ENCODE measurements at regions not wholly inside any gene's neighbourhood (a gene's known extent, or its start where the extent isn't known, plus 50 kb on each side); places are given as distances from the start of the nearest gene placed in this dataset.
A peak's percentile ranks its signal among the peaks of the same experiment; 100 is the strongest.

GRCh38 chr2:151032741-151033191, 228.9 kb downstream of the RBM43 start:
- intact Hi-C loops (cut with DNase I, micrococcal nuclease), result no loop called here
- no peak for TF ChIP-seq CTCF (IDR thresholded peaks at IDR 0.05)
- no peaks in the 10 kb centered on the region for H3K9me3 ChIP-seq
- no peaks in the 10 kb centered on the region for H3K36me3 ChIP-seq (ENCODE audit: low read depth)
- no peaks in the 10 kb centered on the region for H3K4me1 ChIP-seq (ENCODE audit: low read depth)
- DNase-seq, result no peak
- no peak overlapping the region for H3K4me3 ChIP-seq
- ATAC-seq, result peak; percentile 14

GRCh38 chr2:151030663-151031230, 230.9 kb downstream of the RBM43 start:
- TF ChIP-seq CTCF (IDR thresholded peaks at IDR 0.05), result no peak
- no peaks in the 10 kb centered on the region for H3K36me3 ChIP-seq (ENCODE audit: low read depth)
- ATAC-seq (no peak), DNase-seq (no peak)
- intact Hi-C loops (cut with DNase I, micrococcal nuclease), result no loop called here
- no peaks in the 10 kb centered on the region for H3K4me1 ChIP-seq (ENCODE audit: low read depth)
- H3K4me3 ChIP-seq, result no peak overlapping the region
- no peaks in the 10 kb centered on the region for H3K9me3 ChIP-seq

GRCh38 chr2:151029406-151030157, 232.1 kb downstream of the RBM43 start:
- no peak for TF ChIP-seq CTCF (IDR thresholded peaks at IDR 0.05)
- no peak for ATAC-seq
- intact Hi-C loops (cut with DNase I, micrococcal nuclease), result no loop called here

GRCh38 chr2:151028691-151029176, 232.9 kb downstream of the RBM43 start:
- intact Hi-C loops (cut with DNase I, micrococcal nuclease), result no loop called here
- Histone ChIP-seq H3K36me3 (ENCODE audit: low read depth) (no peaks in the 10 kb centered on the region), H3K4me3 (no peak overlapping the region), H3K4me1 (ENCODE audit: low read depth) (no peaks in the 10 kb centered on the region), H3K9me3 (no peaks in the 10 kb centered on the region)
- ATAC-seq (no peak), DNase-seq (no peak)
- no peak for TF ChIP-seq CTCF (IDR thresholded peaks at IDR 0.05)

More at GRCh38 chr2:151029406-151030157, 232.1 kb downstream of the RBM43 start:
- DNase-seq, result no peak
- Histone ChIP-seq H3K4me1 (ENCODE audit: low read depth) (no peaks in the 10 kb centered on the region), H3K9me3 (no peaks in the 10 kb centered on the region), H3K36me3 (ENCODE audit: low read depth) (no peaks in the 10 kb centered on the region), H3K4me3 (no peak overlapping the region)

- intact Hi-C loops (cut with DNase I, micrococcal nuclease), result no loop called here
- Histone ChIP-seq H3K4me3 (no peak overlapping the region), H3K9me3 (no peaks in the 10 kb centered on the region), H3K36me3 (ENCODE audit: low read depth) (no peaks in the 10 kb centered on the region), H3K4me1 (ENCODE audit: low read depth) (no peaks in the 10 kb centered on the region)
- ATAC-seq, result no peak
- DNase-seq, result no peak
- no peak for TF ChIP-seq CTCF (IDR thresholded peaks at IDR 0.05)
Measured at GRCh38 chr2:151027151-151027550, 234.5 kb downstream of the RBM43 start.

Measured in mucosa of descending colon (tissue), 3 donors.